NCI-H2107 (cell line): ENCODE measurements at regions not wholly inside any gene's neighbourhood (a gene's known extent, or its start where the extent isn't known, plus 50 kb on each side); places are given as distances from the start of the nearest gene placed in this dataset.
"Not testable (repeated sequence)": the region's sequence is repeated elsewhere in the genome, so short reads cannot be mapped to it uniquely, and the experiment has no call there.

Experiments used
- DNase-seq: peaks from one replicate; lab custom pipeline; 2025; lab: John Stamatoyannopoulos, UW

DNA sequence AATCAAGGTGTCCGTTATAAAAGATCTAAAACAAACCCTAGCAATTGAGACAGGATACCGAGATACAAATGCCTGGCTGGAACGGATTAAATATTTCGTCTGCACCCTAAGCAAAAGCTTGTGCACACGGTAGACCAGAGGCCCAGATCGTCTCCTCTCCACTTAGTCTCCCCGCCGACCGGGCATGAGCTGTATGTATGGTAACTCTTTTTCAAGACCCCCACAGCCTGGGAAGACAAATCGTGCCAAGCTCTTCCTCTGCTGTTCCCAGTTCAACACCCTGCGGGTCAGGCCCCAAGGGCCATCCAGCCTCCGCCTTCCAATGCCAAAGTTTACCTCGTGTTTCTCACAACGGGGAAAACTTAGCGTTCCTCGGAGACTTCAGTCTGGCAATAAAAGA is 285.7 kb upstream of the GALNT17 start:
- DNase-seq, result no peak

DNA sequence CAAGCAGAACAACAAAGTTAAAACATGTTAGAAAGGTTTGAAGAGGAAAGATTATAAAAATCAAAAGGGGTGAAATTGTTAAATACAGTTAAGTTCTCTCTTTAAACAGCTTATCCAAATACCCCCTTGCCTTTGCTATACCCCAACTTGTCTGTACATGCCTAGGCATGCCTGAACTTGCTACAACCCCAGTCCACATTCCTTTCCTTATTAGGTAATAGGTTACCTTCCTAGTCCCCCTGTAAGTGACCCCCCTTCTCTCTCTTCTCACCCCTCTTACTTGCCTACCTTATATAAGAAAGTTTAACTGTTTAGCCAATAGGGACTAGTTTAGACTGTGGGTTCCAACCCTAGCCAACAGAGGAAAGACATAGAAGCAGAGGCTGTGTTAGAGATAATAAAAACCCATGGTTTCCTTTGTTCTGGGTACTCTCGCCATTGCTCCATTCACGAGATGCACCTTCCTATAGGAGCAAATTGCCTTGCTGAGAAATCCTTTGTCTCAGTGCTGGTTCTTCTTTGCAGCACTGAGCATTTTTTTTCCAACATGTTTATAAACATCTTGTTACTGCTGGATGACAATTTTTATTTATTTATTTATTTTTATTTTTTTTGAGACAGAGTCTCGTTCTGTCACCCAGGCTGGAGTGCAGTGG is 282.2 kb upstream of the GALNT17 start:
- no peak for DNase-seq

DNA sequence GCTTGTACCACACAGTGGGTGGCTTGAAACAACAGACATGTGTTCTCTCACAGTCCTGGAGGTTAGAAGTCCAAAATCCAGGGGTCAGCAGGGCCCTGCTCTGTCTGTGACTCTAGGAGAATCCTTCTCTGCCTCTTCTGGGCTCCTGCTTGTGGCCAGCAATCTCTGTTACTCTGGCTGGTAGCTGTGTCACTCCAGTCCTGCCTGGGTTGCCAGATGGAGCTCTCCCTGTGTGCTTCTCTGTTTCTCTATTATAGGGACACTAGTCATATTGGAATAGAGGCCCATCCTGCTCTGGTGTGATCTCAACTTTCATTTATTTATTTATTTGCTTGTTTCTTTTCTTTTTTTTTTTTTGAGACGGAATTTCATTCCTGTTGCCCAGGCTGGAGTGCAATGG is 276.6 kb upstream of the GALNT17 start:
- no peak for DNase-seq

DNA sequence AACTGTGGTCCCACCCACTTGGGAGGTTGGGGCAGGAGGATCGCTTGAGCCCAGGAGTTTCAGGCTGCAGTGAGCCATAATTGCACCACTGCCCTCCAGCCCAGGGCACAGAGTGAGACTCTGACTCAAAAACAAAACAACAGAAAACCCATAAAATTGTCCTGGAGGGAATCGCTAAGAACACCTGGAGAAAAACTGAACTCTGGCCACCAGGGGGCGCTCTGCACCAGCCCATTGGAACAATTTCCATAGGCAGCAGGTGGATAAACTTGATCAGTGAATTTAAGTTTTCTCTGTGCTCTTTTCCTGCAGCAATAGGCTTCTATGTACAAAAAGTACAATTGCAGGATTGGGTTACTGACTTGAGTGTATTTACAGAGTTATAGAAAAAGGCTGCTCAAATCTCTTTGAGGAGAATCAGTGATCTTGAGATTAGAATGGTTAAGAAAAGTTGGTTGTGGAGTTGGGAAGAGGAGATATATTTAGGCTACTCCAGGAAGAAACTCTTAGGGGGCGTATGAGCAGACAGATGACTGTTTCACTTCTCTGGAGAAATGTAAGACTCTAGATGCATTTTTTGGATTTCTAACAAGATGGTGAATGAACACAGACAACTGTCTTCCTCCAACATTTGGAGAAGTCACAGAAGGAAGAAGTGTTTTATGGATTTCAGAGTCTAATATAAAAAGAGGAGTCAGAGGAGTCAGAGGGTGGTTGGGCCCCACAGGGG is 274.9 kb upstream of the GALNT17 start:
- DNase-seq, result peak; percentile 56

DNA sequence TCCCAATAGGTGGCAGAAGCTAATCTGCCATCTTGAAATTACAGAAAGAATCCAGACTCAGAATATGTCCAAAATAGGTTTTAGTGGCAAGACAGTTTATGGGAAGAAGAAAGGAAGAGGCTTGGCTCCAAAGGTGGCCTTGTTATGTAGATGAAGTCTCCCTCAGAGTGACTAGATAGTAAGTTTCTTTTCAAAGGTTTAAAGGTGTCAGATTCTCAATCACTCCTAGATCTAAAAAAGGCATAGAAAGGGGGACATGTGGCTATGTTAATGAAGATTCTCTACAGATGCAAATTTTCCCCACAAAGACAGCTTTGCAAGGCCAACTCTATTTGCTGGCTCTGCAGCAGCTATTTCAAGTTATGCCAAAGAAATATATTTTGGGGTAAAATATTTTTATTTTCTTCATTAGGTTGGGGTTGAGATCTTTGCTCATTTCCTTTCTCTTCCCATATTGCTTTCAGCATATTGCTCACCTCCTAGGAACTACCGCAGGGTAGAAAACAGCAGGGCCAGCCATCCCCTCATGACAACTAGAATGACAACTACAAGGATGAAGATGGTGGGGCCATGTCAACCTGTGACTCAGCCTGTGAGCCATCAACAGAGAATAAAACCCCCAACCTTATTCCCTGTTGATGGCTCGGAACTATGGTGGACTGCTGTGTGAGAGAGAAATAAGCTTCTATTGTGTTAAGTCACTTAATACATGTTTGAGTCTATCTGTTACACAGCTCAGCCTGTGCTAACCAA is 274.0 kb upstream of the GALNT17 start:
- DNase-seq, result no peak

DNA sequence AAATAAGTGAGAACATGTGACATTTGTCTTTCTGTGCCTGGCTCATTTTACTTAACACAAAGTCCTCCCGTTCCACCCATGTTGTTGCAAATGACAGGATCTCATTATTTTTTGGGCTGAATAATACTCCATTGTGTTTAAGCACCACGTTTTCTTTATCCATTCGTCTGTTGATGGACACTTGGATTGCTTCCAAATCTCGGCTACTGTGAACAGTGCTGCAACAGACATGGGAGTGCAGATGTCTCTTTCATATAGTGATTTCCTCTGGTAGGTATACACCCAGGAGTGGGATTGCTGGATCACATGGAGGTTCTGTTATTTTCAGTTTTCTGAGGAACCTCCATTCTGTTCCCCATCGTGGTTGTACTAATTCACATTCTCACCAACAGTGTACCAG is 264.4 kb upstream of the GALNT17 start:
- no peak for DNase-seq

DNA sequence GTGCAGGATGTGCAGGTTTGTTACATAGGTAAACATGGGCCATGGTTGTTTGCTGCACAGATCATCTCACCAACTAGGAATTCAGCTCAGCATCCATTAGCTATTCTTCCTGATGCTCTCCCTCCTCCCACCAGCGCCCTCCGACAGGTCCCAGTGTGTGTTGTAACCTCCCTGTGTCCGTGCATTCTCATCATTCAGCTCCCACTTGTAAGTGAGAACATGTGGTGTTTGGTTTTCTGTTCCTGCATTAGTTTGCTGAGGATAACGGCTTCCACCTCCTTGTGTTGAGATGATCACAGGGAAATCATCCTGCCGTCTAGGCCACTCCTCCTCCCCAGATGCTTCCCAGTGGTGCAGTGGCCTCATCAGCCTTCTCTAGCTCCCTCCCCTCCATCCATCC is 261.6 kb upstream of the GALNT17 start:
- no peak for DNase-seq

DNA sequence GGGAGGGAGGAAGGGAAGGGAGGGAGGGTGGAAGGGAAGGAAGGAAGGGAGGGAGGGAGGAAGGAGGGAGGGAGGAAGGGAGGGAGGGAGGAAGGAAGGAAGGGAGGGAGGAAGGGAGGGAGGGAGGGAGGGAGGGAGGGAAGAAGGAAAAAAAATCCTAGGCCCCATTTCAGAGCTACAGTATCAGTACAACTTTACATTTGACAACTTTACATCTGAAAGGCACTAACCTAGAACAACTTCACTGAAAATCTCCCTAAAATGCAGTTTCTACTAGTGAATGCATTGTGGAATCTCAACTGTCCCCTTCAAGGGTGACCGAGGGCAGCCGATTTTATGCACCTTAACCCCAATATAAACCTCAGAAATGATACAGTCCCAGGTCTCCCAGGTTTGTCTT is 259.8 kb upstream of the GALNT17 start:
- DNase-seq, result no peak

DNA sequence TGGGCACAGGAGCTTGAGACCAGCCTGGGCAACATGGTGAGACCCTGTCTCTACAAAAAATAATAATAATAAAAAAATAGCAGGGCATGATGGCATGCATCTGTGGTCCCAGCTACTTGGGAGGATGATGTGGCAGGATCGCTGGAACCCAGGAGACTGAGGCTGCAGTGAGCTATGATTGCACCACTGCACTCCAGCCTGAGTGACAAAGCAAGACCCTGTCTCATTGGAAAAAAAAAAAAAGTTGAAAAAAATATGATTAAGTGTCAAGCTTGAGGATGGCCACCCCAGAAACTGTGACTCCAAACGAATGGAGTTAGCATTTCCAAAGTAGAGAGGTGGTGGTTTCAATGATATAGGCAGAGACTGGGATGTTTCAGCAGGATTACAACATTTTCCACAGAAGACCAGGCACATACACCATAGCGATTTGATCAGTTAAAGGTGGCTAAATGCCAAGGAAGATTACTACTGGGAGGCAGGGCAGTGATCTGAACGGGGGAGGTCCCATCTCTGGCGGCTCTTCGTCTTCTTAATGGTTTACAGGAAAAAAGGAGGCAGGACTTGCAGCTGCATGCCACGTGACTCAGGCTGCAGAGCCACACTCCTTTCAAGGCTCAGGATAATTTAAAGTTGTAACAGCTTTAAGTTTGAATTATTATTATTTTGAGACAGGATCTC is 250.6 kb upstream of the GALNT17 start:
- DNase-seq, result no peak

DNA sequence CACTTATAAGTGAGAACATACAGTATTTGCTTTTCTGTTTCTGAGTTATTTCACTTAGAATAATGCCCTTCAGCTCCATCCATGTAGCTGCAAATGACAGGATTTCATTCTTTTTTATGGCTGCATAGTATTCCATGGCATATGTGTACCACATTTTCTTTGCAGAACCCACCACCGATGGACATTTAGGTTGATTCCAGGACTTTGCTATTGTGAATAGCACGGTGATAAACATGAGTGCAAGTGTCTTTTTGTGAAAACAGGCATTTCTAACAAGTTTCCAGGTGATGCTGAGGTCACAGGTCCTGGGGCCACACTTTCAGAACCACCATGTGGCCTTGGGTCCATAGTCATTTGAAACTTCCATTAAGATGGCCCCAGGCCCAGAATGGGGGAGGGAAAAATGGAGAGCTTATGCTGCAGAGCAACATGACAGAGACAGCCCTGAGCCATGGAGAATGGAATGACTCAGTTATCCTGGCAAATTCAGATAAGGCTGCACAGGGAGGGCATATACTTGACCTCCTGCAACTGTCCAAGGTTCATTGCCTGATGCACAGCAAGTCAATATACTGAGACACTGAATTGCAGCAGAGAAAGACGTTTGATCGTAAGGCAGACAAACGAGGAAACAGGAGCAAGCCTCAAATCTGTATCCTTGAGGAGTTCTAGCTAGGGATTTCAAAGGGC is 248.0 kb upstream of the GALNT17 start:
- DNase-seq, result no peak

DNA sequence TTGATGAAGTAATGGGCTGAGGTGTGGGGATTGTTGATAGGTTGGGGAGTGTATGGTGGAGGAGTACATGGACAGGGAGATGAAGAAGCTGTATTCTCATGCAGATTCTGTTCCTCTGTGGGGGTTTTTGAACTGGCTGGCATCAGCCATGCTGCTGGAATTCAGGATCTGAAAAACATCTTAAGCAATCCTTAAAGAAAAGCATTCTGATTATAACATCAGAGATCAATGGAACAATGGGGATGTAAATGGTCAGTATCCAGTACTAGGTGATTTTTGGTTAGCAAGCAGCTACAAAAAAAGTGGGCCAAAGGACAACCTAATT is 247.5 kb upstream of the GALNT17 start:
- DNase-seq, result no peak

DNA sequence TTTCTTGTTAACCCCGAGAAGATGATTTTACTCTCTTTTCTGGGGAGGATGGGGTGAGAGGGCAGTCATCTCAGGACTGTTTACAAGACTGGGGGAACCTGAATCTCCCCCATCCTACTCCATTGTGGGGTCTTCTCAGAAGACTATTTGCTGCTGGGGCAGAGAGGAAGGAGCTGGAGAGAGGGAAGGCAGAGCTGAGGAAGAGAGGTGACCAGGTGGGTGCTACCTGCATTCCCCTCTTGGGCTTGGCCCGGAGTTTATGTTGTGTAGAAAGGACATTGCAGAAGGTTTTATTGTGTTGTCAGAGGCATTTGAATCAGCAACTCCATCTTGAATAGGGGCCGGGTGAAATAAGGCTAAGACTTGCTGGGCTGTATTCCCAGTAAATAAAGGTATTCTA is 247.1 kb upstream of the GALNT17 start:
- no peak for DNase-seq

DNA sequence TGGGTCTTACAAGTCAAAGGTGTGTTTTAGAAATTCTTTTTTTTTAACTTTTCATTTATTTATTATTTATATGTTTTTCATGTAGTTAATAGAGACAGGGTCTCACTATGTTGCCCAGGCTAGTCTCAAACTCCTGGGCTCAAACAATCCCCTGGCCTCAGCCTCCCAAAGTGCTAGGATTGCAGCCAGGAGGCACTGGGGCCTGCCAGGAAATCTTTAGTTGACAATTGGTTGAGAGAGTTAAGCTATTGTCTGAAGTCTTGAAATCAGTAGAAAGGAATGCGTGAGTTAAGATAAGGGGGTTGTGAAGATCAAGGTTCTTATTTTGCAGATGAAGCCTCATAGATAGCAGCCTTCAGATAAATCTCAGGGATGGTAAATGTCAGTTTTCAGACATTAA is 245.4 kb upstream of the GALNT17 start:
- DNase-seq, result no peak

DNA sequence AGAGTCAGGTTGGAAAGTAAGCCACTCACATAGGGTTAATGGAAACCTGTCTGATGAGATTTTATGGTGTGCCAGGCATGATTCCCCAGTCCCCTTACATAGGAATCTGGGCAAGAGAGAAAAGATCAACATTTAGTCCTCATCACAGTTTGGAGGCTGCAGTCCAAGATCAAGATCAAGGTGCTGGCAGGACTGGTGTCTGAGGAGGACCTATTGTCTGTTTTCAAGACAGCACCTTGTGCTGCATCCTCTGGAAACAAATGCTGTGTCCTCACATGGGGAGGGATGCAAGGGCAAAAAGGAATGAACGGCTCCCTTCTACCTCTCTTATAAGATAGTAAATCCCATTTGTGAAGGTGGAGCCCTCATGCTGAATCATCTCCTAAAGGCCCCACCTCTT is 244.8 kb upstream of the GALNT17 start:
- no peak for DNase-seq

DNA sequence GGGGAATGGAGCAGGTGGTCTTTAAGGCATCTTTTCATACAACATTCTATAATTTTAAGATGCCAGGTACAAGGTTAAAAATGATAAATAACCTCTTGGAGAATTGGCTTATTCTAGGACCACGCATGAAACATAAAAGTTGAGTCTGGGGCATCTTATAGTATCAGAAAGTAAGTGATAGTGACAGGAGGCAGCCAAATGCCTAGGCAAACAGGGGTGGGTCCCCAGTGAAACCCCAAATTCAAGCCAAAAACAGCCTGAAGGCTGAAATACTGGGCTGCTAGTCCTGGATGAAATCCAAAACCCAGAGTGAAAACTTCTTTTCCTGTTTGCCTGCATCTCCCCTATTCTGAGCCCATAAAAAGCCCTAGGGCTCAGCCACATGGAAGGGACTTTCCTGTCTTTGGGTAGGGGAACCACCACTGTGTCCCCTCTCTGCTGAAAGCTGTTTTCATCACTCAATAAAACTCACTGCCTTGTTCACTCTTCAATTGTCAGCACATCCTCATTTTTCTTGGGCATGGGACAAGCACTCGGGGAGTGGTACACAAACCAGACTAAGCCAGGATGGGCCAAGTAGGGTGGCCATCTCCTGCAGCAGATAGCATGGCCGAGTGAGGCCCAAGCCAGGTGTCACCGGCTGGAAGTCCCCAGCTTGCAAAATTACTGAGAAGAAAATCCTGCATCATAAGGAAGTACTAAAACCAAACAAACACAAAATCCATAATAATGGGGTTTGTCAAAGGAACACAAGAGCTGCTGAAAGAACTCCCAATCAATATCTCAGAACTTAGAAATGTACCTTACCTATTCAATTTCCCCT is 241.6 kb upstream of the GALNT17 start:
- no peak for DNase-seq

DNA sequence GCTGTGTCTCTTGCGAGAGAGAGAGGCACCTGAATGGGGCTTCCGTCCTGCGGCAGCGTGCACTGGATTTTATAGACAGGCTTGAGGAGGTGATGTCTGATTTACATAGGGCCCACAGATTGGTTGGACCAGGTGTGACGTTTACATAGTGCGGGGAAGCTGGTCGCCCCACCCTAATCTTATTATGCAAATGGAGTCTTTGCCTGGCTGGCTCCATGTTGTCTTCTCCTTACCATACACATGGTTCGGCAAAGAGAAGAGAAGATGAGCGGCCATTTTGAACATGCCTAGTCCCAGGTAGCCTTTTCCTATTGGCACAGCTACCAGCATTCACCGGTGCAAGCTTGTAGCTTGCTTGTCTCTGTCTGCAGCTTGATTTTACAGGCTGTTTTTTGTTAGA is 238.5 kb upstream of the GALNT17 start:
- DNase-seq, result no peak

DNA sequence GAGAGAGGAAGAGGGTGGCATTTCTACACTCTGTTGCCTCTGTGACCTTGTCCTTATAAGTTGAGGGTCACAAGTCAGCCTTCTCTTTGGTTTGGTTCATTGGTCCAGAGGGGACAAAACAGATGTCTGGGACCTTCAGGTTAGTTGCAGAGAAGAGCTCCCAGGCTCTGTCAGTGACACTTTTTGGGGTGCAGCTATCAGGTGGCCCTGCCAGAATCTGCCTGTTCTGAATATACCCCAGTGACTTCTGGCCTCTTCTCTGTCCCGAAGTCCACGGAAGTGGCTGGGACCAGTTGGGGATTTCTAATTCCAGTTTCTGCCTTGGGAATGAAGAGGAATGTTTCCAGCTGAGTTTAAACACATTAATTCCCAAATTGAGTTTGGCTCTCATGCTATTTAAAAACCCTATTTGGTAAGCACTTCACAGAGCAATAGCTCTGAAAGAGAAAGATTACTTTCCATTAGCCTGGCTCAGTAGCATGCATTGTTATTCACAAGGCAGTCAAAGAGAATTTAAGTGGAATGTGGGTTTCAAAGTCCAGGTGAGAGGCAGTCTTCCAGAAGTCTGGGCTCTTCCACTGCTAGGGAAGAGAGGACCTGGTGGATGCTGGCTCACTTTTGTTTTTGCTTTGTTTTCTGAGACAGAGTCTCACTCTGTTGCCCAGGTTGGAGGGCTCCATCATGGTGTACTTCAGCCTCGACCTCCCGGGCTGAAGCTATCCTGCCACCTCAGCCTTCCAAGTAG is 237.8 kb upstream of the GALNT17 start:
- no peak for DNase-seq

DNA sequence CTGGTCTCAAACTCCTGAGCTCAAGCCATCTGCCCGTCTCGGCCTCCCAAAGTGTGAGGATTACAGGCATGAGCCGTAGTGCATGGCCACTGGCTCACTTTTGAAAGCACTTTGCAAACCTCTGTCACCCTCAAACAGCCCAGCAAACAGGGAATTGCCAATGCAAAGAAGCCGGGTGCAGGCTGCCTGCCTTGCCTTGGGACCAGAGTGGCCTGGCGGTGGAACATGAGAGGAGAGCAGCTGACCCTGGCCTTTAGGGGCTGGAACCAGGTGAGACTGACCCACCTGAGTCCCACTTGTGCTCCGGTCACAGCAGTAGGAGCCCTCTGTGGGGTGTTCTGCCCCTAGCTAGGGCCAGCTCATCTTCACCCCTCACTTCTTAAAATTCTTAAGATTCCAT is 237.1 kb upstream of the GALNT17 start:
- DNase-seq, result no peak

DNA sequence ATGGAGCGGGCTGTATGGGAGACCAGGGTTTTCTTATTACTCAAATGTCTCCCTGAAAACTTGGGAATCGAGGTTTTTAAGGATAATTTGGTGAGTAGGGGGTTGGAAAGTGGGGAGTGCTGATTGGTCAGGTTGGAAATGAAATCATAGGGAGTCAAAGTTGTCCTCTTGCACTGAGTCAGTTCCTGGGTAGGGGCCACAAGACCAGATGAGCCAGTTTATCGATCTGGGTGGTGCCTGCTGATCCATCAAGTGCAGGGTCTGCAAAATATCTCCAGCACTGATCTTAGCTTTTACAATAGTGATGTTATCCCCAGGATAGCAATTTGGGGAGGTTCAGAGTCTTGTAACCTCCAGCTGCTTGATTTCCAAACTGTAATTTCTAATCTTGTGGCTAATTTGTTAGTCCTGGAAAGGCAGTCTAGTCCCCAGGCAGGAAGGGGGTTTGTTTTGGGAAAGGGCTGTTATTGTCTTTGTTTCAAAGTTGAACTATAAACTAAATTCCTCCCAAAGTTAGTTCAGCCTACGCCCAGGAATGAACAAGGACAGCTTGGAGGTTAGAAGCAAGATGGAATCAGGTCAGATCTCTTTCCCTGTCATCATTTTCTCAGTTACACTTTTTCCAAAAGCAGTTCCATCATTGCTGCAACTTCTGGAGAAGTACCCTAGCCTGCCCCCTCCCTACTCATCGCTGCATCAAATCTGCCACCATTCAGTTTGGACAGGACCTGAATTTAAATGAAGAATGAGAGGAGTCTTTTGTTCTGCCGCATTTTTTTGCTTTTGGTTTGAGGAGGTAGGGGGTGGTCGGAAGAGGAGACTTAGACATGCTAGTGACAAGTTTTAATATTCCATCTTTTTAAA is 236.4 kb upstream of the GALNT17 start:
- not testable (repeated sequence) for DNase-seq
